ENCODE measurements at regions not wholly inside any gene's neighbourhood (a gene's known extent, or its start where the extent isn't known, plus 50 kb on each side); places are given as distances from the start of the nearest gene placed in this dataset.

DNA sequence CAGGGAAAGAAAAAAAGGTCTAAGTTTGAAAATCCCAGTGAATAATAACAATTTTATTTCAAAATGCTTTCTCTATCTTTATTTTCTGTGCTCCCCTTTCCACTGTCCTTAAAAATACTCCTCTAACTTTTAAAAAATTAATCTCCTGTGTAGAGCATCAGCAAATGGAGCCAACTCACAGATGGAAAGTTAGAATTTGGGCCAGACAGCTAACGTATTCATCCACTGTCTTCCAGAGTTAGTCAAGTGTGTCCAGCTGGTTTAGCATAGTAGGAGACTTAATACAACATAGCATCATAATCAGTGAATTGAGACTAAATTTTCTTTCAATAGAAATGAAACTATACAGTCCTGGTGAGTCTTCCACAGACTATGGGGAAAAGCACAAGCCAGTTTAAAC is 419.0 kb upstream of the LRRC7 start:
- TF ChIP-seq, protein P1, sequence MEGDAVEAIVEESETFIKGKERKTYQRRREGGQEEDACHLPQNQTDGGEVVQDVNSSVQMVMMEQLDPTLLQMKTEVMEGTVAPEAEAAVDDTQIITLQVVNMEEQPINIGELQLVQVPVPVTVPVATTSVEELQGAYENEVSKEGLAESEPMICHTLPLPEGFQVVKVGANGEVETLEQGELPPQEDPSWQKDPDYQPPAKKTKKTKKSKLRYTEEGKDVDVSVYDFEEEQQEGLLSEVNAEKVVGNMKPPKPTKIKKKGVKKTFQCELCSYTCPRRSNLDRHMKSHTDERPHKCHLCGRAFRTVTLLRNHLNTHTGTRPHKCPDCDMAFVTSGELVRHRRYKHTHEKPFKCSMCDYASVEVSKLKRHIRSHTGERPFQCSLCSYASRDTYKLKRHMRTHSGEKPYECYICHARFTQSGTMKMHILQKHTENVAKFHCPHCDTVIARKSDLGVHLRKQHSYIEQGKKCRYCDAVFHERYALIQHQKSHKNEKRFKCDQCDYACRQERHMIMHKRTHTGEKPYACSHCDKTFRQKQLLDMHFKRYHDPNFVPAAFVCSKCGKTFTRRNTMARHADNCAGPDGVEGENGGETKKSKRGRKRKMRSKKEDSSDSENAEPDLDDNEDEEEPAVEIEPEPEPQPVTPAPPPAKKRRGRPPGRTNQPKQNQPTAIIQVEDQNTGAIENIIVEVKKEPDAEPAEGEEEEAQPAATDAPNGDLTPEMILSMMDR (IDR thresholded peaks at IDR 0.05), result no peak
- TF ChIP-seq ZFX (IDR thresholded peaks at IDR 0.05; ENCODE audit: borderline replicate concordance), result no peak

Data from 22Rv1 (cell line).